MG63 (cell line): ENCODE measurements at regions not wholly inside any gene's neighbourhood (a gene's known extent, or its start where the extent isn't known, plus 50 kb on each side); places are given as distances from the start of the nearest gene placed in this dataset.
"Not testable (repeated sequence)": the region's sequence is repeated elsewhere in the genome, so short reads cannot be mapped to it uniquely, and the experiment has no call there.

ENCODE experiments used
- DNase-seq: peaks from one replicate; pipeline ENCODE4 v3.0.0-alpha.2; 2020
- H3K27me3 ChIP-seq: fragments of 250-450 bp; sonication (Bioruptor Pico); 2 replicates; pipeline ENCODE4 v1.5.1; 2020; ENCODE audit warnings: mild to moderate bottlenecking, moderate library complexity
- H3K36me3 ChIP-seq: fragments of 250-450 bp; sonication (Bioruptor Pico); 2 replicates; pipeline ENCODE4 v1.5.1; 2020; ENCODE audit warnings: mild to moderate bottlenecking, moderate library complexity
- H3K4me3 ChIP-seq: fragments of 250-450 bp; sonication (Bioruptor Pico); 2 replicates; pipeline ENCODE4 v1.5.1; 2020; ENCODE audit warnings: mild to moderate bottlenecking, moderate library complexity
- H3K9me3 ChIP-seq: fragments of 250-450 bp; sonication (Bioruptor Pico); 2 replicates; pipeline ENCODE4 v1.5.1; 2020; ENCODE audit warnings: mild to moderate bottlenecking, moderate library complexity

- Histone ChIP-seq H3K36me3 (no peaks in the 10 kb centered on the region), H3K27me3 (no peaks in the 10 kb centered on the region), H3K4me3 (no peak overlapping the region), H3K9me3 (no peaks in the 10 kb centered on the region)
- no peak for DNase-seq
These were observed 192.8 kb downstream of the TM9SF2 start for GRCh38 chr13:99693852-99694611.

GRCh38 chr13:99693351-99693750, 192.1 kb downstream of the TM9SF2 start:
- no peaks in the 10 kb centered on the region for H3K36me3 ChIP-seq
- no peaks in the 10 kb centered on the region for H3K9me3 ChIP-seq
- H3K27me3 ChIP-seq: no peaks in the 10 kb centered on the region
- no peak for DNase-seq
- no peak overlapping the region for H3K4me3 ChIP-seq

- Histone ChIP-seq H3K4me3 (no peak overlapping the region), H3K36me3 (no peaks in the 10 kb centered on the region), H3K27me3 (no peaks in the 10 kb centered on the region), H3K9me3 (no peaks in the 10 kb centered on the region)
- no peak for DNase-seq
These were observed 191.6 kb downstream of the TM9SF2 start for GRCh38 chr13:99692854-99693253.

- Histone ChIP-seq H3K27me3 (no peaks in the 10 kb centered on the region), H3K4me3 (no peak overlapping the region), H3K36me3 (no peaks in the 10 kb centered on the region), H3K9me3 (no peaks in the 10 kb centered on the region)
- no peak for DNase-seq
These were observed 190.3 kb downstream of the TM9SF2 start for GRCh38 chr13:99691552-99691951.

GRCh38 chr13:99690426-99691174, 189.3 kb downstream of the TM9SF2 start:
- no peak overlapping the region for H3K4me3 ChIP-seq
- no peaks in the 10 kb centered on the region for H3K27me3 ChIP-seq
- no peaks in the 10 kb centered on the region for H3K9me3 ChIP-seq
- no peak for DNase-seq
- H3K36me3 ChIP-seq: no peaks in the 10 kb centered on the region

- no peak for DNase-seq
- Histone ChIP-seq H3K9me3 (no peaks in the 10 kb centered on the region), H3K27me3 (no peaks in the 10 kb centered on the region), H3K4me3 (no peak overlapping the region), H3K36me3 (no peaks in the 10 kb centered on the region)
These were observed 188.7 kb downstream of the TM9SF2 start for GRCh38 chr13:99689955-99690354.

- Histone ChIP-seq H3K9me3 (no peaks in the 10 kb centered on the region), H3K36me3 (no peaks in the 10 kb centered on the region), H3K4me3 (no peak overlapping the region), H3K27me3 (no peaks in the 10 kb centered on the region)
- DNase-seq: no peak
These were observed 187.5 kb downstream of the TM9SF2 start for GRCh38 chr13:99688776-99689175.

- DNase-seq: no peak
- H3K4me3 ChIP-seq: no peak overlapping the region
- no peaks in the 10 kb centered on the region for H3K36me3 ChIP-seq
- H3K9me3 ChIP-seq: no peaks in the 10 kb centered on the region
- no peaks in the 10 kb centered on the region for H3K27me3 ChIP-seq
These were observed 186.6 kb downstream of the TM9SF2 start for GRCh38 chr13:99687723-99688397.

- no peak for DNase-seq
- Histone ChIP-seq H3K27me3 (no peaks in the 10 kb centered on the region), H3K4me3 (no peak overlapping the region), H3K36me3 (no peaks in the 10 kb centered on the region), H3K9me3 (no peaks in the 10 kb centered on the region)
These were observed 185.7 kb downstream of the TM9SF2 start for GRCh38 chr13:99686944-99687411.

GRCh38 chr13:99686157-99686572, 184.9 kb downstream of the TM9SF2 start:
- peak; percentile 35 for DNase-seq
- H3K9me3 ChIP-seq: no peaks in the 10 kb centered on the region

GRCh38 chr13:99681695-99682094, 180.4 kb downstream of the TM9SF2 start:
- Histone ChIP-seq H3K36me3 (no peaks in the 10 kb centered on the region), H3K9me3 (no peaks in the 10 kb centered on the region), H3K27me3 (no peaks in the 10 kb centered on the region), H3K4me3 (no peak overlapping the region)
- DNase-seq: no peak

More at GRCh38 chr13:99686157-99686572, 184.9 kb downstream of the TM9SF2 start:
- H3K27me3 ChIP-seq: no peaks in the 10 kb centered on the region
- H3K36me3 ChIP-seq: no peaks in the 10 kb centered on the region
- no peak overlapping the region for H3K4me3 ChIP-seq

GRCh38 chr13:99677116-99677951, 176.1 kb downstream of the TM9SF2 start:
- no peak for DNase-seq
- no peaks in the 10 kb centered on the region for H3K9me3 ChIP-seq
- H3K36me3 ChIP-seq: no peaks in the 10 kb centered on the region
- H3K4me3 ChIP-seq: no peak overlapping the region
- H3K27me3 ChIP-seq: no peaks in the 10 kb centered on the region

GRCh38 chr13:99671746-99672145, 170.5 kb downstream of the TM9SF2 start:
- Histone ChIP-seq H3K9me3 (no peaks in the 10 kb centered on the region), H3K4me3 (no peak overlapping the region), H3K36me3 (no peaks in the 10 kb centered on the region), H3K27me3 (no peaks in the 10 kb centered on the region)
- DNase-seq: no peak

GRCh38 chr13:99669096-99669495, 167.8 kb downstream of the TM9SF2 start:
- H3K4me3 ChIP-seq, H3K36me3 ChIP-seq, DNase-seq, H3K9me3 ChIP-seq, H3K27me3 ChIP-seq: not testable (repeated sequence)

- Histone ChIP-seq H3K36me3 (no peaks in the 10 kb centered on the region), H3K9me3 (no peaks in the 10 kb centered on the region), H3K27me3 (peaks cover 6% of the 10 kb centered on the region), H3K4me3 (no peak overlapping the region)
- DNase-seq: no peak
These were observed 165.0 kb downstream of the TM9SF2 start for GRCh38 chr13:99666146-99666805.

- Histone ChIP-seq H3K36me3 (no peaks in the 10 kb centered on the region), H3K4me3 (no peak overlapping the region), H3K9me3 (no peaks in the 10 kb centered on the region), H3K27me3 (peaks cover 6% of the 10 kb centered on the region)
- no peak for DNase-seq
These were observed 164.4 kb downstream of the TM9SF2 start for GRCh38 chr13:99665711-99666110.
